Adrenal gland (tissue), 9 donors: ENCODE measurements at regions not wholly inside any gene's neighbourhood (a gene's known extent, or its start where the extent isn't known, plus 50 kb on each side); places are given as distances from the start of the nearest gene placed in this dataset.

Experiments
- DNase-seq, 7 donors: peaks; one replicate each; pipeline ENCODE4 v3.0.0-alpha.2; 2019 to 2020
- H3K27ac ChIP-seq, 5 donors: fragments of 200-600 bp; sonication (generic) in 4 of 5; 1 replicate in 3 of 5; 2 replicates in 2 of 5; pipeline versions ENCODE4 v1.5.1 to v1.8.0; 2016 to 2020; ENCODE audit warnings: mild to moderate bottlenecking in 1 of 5
- H3K27me3 ChIP-seq: fragments of 200-600 bp; 2 replicates; pipeline ENCODE4 v1.8.0; 2021
- H3K36me3 ChIP-seq, 2 donors: fragments of 200-600 bp; replicated peaks in 1 of 2; 1 replicate in 1 of 2; 2 replicates in 1 of 2; pipeline versions ENCODE4 v1.5.1 to v1.8.0; 2018 to 2022
- H3K4me1 ChIP-seq, 2 donors: fragments of 200-600 bp; replicated peaks in 1 of 2; 1 replicate in 1 of 2; 2 replicates in 1 of 2; pipeline versions ENCODE4 v1.5.1 to v1.8.0; 2018 to 2021
- H3K4me3 ChIP-seq, 4 donors: fragments of 200-600 bp; sonication (generic) in 3 of 4; one replicate each; pipeline ENCODE4 v1.5.1; 2016 to 2018
- H3K9me3 ChIP-seq, 3 donors: fragments of 200-600 bp; sonication (generic) in 1 of 3; replicated peaks in 1 of 3; 1 replicate in 2 of 3; 2 replicates in 1 of 3; pipeline versions ENCODE4 v1.5.1 to v1.8.0; 2016 to 2021
- CTCF ChIP-seq, 6 experiments: fragments of 450-650 bp in 4 of 6; fragments of 200-600 bp in 2 of 6; sonication (generic) in 1 of 6; IDR thresholded peaks; 1 replicate in 5 of 6; 2 replicates in 1 of 6; pipeline versions ENCODE4 v1.5.1 to v1.8.0; 2016 to 2021; ENCODE audit warnings: antibody characterized with exemption in 6 of 6, mild to moderate bottlenecking in 2 of 6, moderate library complexity in 1 of 6
- POLR2A ChIP-seq, 2 donors: fragments of 450-650 bp; IDR thresholded peaks; one replicate each; pipeline ENCODE4 v1.6.1; 2017; ENCODE audit warnings: antibody characterized with exemption in 2 of 2, mild to moderate bottlenecking in 2 of 2, moderate library complexity in 1 of 2
- WGBS, 4 donors: extraction: QIAGEN DNeasy Blood & Tissue Kit in 2 of 4; methylation state at CpG; one replicate each; pipeline versions ENCODE4 v1.1.5 to v1.1.7; 2013 to 2017; 5-methylcytosine and 5-hydroxymethylcytosine counted together
- intact Hi-C, 2 donors: fragments of 100-400 bp; cut with DNase I; formaldehyde crosslinking; loops; one replicate each; pipeline versions ENCODE4 v1.14.1 to v1.15.0; 2022 to 2023
- donor health status: healthy with polysubstance abuse.
- donor health status: Bipolar disorder and iron deficiency.
- donor health status: DM: yes; HTN: yes; CAD: no.
- donor health status: DM: no; HTN: no; CAD: no.
- donor health status: DM: no; HTN: no; CAD: no.

- intact Hi-C loops, result no loop called here
- no peaks in the 10 kb centered on the region for H3K4me1 ChIP-seq
Observed at GRCh38 chr2:58517881-58518280, 276.8 kb upstream of the FANCL start.

GRCh38 chr2:58516695-58517094 is 275.6 kb upstream of the FANCL start:
- no peak overlapping the region for H3K4me3 ChIP-seq
- intact Hi-C loops, result no loop called here
- no peaks in the 10 kb centered on the region for H3K9me3 ChIP-seq
- H3K27me3 ChIP-seq, result no peaks in the 10 kb centered on the region
- H3K4me1 ChIP-seq, result no peaks in the 10 kb centered on the region
- no peak for DNase-seq
- TF ChIP-seq POLR2A (IDR thresholded peaks at IDR 0.05) (no peak), CTCF (IDR thresholded peaks at IDR 0.05) (no peak)
- no peaks in the 10 kb centered on the region for H3K36me3 ChIP-seq
- H3K27ac ChIP-seq, result no peak overlapping the region
- WGBS, 4 donors, result 82 to 89% (median 85%) methylated on average over 3 of the region's 3 CpGs

More at GRCh38 chr2:58517881-58518280, 276.8 kb upstream of the FANCL start:
- no peaks in the 10 kb centered on the region for H3K9me3 ChIP-seq
- no peaks in the 10 kb centered on the region for H3K36me3 ChIP-seq
- H3K4me3 ChIP-seq, result no peak overlapping the region
- H3K27ac ChIP-seq, result no peak overlapping the region
- DNase-seq, result no peak
- 82 to 92% (median 87%) methylated on average over 2 of the region's 2 CpGs for WGBS, 4 donors
- H3K27me3 ChIP-seq, result no peaks in the 10 kb centered on the region
- no peak for TF ChIP-seq CTCF (IDR thresholded peaks at IDR 0.05)
- TF ChIP-seq POLR2A (IDR thresholded peaks at IDR 0.05), result no peak

GRCh38 chr2:58515827-58516573 is 274.9 kb upstream of the FANCL start:
- Histone ChIP-seq H3K27ac (no peak overlapping the region), H3K9me3 (no peaks in the 10 kb centered on the region), H3K4me3 (no peak overlapping the region), H3K27me3 (no peaks in the 10 kb centered on the region), H3K4me1 (no peaks in the 10 kb centered on the region), H3K36me3 (no peaks in the 10 kb centered on the region)
- intact Hi-C loops, result no loop called here
- TF ChIP-seq POLR2A (IDR thresholded peaks at IDR 0.05), result no peak
- no peak for TF ChIP-seq CTCF (IDR thresholded peaks at IDR 0.05)
- WGBS, 4 donors, result 88 to 96% (median 93%) methylated on average over 2 of the region's 2 CpGs
- no peak for DNase-seq

- no peak overlapping the region for H3K4me3 ChIP-seq
- no peaks in the 10 kb centered on the region for H3K9me3 ChIP-seq
- H3K27ac ChIP-seq, result no peak overlapping the region
- TF ChIP-seq POLR2A (IDR thresholded peaks at IDR 0.05) (no peak), CTCF (IDR thresholded peaks at IDR 0.05) (no peak)
- no peaks in the 10 kb centered on the region for H3K27me3 ChIP-seq
- no peak for DNase-seq
- intact Hi-C loops, result no loop called here
- no peaks in the 10 kb centered on the region for H3K36me3 ChIP-seq
- no peaks in the 10 kb centered on the region for H3K4me1 ChIP-seq
Observed at GRCh38 chr2:58514252-58514651, 273.1 kb upstream of the FANCL start.
